HG02973 (cell line): ENCODE measurements at regions not wholly inside any gene's neighbourhood (a gene's known extent, or its start where the extent isn't known, plus 50 kb on each side); places are given as distances from the start of the nearest gene placed in this dataset.

Source experiments
- ATAC-seq: cut with Tn5 transposase; IDR thresholded peaks from one replicate; pipeline ENCODE4 v1.9.1; 2021; ENCODE audit warnings: moderate library complexity; ENCODE audit not compliant: unreplicated experiment

DNA sequence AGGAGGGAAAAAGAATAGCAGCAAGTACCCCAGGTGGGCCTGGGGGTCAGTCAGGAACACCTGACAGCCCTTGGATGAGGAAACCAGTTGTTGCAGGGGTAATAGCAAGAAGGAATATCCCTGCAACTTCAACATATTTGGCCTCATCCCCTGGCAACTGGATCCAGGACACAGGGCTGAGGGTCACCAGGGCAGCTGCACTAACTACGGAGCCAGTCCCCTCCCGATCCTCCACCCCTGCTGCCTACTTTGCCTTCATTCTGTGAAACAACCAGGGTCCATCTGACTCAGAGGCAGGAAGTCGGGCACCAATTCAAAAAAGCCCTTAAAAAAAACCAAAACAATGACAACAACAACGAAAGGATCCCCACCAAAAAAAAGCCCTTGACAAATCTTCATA is 52.9 kb downstream of the FRMPD3 start:
- no peak for ATAC-seq

DNA sequence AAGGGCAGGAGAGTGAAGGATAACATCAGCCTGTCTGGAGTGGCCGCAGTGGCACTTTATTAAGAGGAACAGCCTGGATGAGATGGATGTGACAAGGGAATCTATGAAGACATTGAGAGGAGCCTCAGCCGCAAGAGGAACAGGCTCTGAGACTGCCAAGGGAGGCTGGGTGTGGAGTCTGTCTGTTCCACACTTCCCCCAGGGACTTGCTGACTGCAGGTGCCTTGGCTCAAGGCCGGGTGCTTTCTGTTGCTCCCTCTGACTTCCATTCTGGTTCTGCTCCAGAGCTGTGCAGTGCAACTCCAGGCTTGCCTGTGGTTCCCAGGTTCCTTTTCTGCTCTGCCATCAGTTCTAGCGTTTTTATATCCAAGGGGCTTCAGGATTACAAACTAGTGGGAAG is 54.6 kb downstream of the FRMPD3 start:
- ATAC-seq: no peak

GRCh38 chrX:107505223-107505622 is 55.8 kb downstream of the FRMPD3 start:
- ATAC-seq: no peak

DNA sequence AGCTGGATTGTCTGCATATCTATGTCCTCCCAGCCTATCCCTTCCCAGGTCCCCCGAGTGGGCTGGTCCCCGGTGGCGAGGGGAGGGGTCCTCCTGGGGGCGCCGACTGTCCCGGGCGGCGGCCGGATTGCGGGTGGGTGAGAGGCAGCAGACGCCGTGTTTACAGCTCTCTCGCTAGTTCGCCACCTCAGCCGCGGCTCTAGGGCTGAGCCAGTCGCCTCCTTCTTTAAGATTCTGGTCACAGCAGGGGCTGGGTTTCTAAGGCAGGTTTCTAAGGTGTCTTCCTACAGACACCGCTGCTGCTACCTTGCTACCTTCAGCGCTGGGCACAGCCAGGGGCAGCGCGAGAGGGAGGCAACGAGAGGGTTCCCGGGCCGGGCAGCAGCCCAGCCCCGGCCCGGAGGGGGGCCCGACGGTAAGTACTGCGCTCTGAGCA is 57.2 kb downstream of the FRMPD3 start:
- ATAC-seq: no peak

DNA sequence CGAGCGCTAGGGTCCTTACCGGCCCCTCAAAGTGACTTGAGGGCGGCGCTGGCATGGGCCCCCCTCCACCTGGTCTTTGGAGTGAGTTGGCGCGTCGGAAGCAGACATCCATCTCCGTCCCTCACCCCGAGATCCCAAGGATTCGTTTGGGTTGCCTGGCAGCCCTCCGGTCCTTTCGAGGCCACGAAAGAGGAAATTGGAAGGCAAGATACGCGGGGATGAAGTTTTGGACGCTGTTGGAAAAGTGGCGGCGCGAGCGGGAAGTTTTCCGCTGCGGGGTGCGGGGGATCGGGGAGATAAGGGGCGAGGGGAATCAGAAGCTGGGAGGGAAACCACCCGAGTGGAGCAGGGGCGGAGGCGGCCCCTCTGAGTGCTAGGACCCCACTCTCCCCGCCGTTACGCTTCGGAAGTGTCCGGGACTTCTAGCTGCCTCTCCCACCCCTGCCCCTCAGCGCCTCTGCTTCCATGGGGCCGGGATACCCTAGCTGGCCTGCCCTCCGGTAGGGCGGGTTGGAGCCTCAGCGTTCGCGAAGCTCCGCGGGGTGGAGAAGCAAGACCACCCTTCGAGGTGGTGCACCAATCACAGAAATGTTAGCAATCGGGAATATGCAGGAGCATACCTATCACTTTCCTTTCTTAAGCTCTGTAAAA is 57.8 kb downstream of the FRMPD3 start:
- ATAC-seq: no peak

DNA sequence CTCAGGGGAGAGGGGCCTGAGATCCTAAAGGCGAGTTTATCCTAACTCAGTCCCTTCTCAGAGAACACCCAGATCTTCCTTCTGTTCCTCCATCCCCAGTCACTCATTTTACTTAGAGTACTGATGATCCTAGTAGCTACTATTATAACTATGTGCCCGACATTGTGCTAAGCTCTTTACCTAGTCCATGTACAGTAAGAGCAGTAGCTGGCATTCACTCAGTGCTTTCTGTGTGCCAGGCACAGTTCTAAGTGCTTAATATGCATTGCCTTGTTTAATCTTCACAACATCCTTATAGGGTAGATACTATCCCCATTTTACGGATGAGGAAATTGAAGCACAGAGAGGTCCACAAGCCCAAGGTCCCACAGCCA is 58.3 kb downstream of the FRMPD3 start:
- no peak for ATAC-seq

- no peak for ATAC-seq
Observed at GRCh38 chrX:107508925-107509324, 59.5 kb downstream of the FRMPD3 start.

GRCh38 chrX:107514944-107515343 is 65.5 kb downstream of the FRMPD3 start:
- ATAC-seq: no peak

DNA sequence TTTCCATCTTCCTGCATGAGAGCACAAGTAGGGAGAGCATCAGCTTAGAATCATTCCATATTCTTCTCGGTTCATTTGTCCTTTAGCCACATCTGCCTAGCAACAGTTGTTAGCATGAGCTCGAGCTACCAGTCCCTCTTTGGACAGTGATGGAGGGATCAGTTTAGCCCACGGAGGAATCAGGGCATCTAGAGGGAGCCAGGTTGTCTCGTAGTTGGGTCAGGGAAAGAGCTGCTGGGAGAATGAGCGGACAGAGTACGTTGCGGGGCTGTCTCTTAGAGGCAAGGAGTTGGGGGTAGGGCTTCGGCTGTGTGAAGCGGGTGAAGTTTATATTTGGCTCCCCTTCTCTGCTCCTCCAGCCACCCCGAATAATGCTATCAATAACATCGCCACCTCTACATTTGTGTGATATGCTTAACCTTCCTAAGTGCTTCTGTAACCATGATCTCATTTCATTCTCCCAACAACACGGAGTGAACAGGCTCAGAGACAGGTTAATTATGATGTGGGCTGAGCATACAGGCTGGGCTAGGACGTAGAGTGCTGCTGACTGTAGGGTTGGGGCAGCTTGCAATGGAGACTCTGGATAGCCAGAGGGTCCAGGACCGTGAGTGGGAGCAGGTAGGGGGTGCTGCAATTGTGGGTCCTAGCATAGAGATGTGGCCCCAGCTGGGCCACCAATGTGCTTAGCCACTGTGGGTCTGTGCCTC is 72.6 kb downstream of the FRMPD3 start:
- ATAC-seq: no peak

GRCh38 chrX:107522901-107523300 is 73.4 kb downstream of the FRMPD3 start:
- no peak for ATAC-seq

- no peak for ATAC-seq
Observed at GRCh38 chrX:107526141-107526540, 76.7 kb downstream of the FRMPD3 start.

DNA sequence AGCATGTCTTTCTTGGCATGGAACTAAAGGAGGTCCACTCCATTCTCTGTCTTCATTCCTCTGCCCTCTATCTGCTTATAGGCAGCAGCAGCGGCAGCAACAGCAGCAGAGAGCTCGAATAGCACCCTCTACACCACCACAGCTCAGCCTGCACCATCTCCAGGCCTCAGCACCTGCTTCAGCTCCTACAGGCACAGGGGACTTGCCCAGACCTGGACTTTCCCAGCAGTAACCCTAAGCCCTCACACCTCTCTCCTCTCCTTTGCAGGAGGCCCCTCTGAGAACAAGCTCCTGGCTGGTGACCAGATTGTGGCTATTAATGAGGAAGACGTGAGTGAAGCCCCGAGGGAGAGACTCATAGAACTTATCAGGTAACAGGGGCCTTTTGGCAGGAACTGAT is 80.7 kb downstream of the FRMPD3 start:
- no peak for ATAC-seq

DNA sequence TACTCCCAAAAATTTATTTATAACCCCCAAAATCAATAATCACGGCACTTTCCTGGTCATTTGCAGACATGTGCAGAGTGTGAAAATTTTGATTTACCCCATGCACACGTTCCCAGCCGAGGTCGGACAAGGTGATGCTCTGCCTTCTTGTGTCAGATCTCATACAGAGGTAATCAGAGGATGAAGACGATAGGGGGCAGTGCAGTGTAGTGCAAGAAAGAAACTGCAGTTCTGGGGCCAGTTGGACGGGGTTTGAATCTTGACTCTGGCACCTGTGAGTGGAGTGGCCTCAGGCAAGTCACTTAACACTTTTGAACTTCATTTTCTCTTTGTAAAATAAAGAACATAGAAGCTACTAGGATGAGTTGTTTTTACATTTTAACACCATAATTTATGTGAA is 88.4 kb downstream of the FRMPD3 start:
- no peak for ATAC-seq

DNA sequence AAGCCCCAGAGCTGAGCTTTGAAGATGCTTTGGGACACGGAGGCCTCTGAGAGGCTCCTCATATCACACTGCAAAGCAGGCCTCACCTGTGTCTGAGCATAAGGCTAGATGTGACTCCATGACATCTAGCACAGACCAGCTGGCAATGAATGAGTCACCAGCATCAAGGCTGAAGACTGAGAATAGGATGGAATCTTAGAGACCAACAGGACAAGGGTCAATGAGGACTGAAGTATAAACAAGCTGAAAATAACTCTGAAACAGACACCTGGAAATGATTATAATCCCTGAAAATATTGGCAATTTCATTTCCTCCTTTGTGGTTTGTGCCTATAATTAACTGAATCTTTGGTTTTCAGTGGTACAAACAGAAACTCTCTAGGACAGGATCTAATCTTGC is 87.1 kb upstream of the PRPS1 start:
- ATAC-seq: no peak

DNA sequence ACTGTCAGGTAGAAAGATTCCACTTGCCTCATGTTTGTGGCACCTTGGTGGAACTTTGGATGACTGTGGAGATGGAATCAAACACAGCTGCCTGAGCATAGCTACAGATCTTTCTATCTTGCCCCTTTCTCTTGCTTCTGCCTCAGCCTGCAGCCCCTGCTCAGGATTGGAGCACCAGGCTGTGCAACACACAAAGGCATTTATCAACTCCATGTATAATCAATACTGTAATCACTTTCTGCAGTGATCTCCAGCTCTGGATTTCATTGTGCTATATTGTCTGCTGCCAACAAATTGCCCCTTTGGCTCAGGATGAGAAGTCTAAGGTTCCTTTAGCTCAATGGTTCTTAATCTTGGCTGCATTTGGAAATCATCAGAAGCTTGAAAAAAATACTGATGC is 86.3 kb upstream of the PRPS1 start:
- no peak for ATAC-seq

- no peak for ATAC-seq
Observed at GRCh38 chrX:107542500-107542899, 85.8 kb upstream of the PRPS1 start.

- no peak for ATAC-seq
Observed at GRCh38 chrX:107547621-107548020, 80.7 kb upstream of the PRPS1 start.

DNA sequence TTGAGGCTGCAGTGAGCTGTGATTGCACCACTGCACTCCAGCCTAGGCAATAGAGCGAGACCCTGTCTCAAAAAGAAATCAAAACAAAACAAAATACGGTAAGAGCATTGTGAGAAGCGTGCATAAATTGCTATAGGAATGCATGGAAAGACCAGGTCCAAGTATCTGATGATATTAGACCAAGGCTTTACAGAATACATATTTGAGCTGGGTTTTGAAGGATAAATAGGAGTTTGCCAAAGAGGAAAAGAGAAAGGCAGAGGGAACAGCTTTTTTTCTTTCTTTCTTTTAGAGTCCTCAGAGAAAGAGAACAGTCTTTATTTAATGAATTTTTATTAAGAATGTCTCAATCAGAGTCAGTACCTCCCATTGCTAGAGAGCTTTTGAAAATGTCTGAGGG is 79.5 kb upstream of the PRPS1 start:
- ATAC-seq: no peak

DNA sequence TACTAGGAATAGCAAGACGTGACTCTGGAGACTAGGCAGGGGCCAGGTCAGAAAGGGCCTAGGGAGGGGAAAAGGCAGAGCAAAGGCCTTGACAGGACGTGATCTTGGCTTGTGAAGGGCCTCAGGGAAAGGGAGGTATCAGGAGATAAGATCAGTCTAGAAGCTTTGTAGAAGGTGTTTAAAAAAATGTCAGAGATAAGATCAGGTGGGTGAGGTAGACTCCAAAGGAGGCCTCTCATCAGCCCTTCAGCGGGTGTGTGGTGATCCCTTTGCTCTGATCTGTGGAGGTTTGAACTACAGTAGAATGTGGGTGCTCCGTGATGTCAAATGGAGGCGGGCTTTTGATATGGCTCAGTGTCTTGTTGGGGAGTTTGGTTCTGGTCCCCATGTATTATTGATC is 78.8 kb upstream of the PRPS1 start:
- ATAC-seq: no peak

- no peak for ATAC-seq
Observed at GRCh38 chrX:107551546-107551945, 76.8 kb upstream of the PRPS1 start.

GRCh38 chrX:107552930-107553329 is 75.4 kb upstream of the PRPS1 start:
- ATAC-seq: no peak

- ATAC-seq: no peak
Observed at GRCh38 chrX:107556967-107557366, 71.3 kb upstream of the PRPS1 start.

GRCh38 chrX:107559506-107559905 is 68.8 kb upstream of the PRPS1 start:
- ATAC-seq: no peak
